Hepatocyte (in vitro differentiated cells): ENCODE measurements at regions not wholly inside any gene's neighbourhood (a gene's known extent, or its start where the extent isn't known, plus 50 kb on each side); places are given as distances from the start of the nearest gene placed in this dataset.

ENCODE experiments used
- CTCF ChIP-seq: fragments of 200-600 bp; sonication (generic); IDR thresholded peaks from 2 replicates; pipeline ENCODE4 v1.5.1; 2016; ENCODE audit warnings: antibody characterized with exemption, mild to moderate bottlenecking; ENCODE audit not compliant: poor library complexity
- EZH2 ChIP-seq: fragments of 200-600 bp; sonication (generic); IDR thresholded peaks from 2 replicates; pipeline ENCODE4 v1.6.1; 2016; ENCODE audit warnings: antibody characterized with exemption, mild to moderate bottlenecking, borderline replicate concordance

- TF ChIP-seq CTCF (no peak), EZH2 (no peak)
Observed at GRCh38 chr14:36439766-36440165, 80.3 kb downstream of the NKX2-1 start.
